ENCODE measurements at regions not wholly inside any gene's neighbourhood (a gene's known extent, or its start where the extent isn't known, plus 50 kb on each side); places are given as distances from the start of the nearest gene placed in this dataset.

DNA sequence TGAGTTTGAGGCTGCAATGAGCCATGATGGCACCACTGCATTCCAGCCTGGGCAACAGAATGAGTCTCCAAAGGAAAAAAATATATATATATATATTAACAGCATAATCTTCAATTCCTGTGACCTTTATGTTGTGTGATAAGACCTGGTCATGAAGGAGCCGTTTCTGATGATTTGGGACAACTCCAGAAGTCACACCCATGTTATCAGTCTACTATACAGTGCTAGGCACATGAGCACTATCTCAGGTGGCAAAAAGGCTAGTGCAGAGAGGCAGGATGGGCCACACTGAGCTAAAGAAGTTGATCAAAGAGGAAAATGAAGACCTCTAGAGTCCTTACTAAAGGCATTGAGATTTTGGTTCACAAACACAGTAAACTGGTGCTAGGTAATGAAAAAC is 205.0 kb upstream of the RAD23B start:
- H3K36me3 ChIP-seq (ENCODE audit: control insufficient read depth, insufficient read depth, low read length): no peaks in the 10 kb centered on the region
- H3K27me3 ChIP-seq (ENCODE audit: control insufficient read depth, insufficient read depth, low read length): no peaks in the 10 kb centered on the region
- no peak for DNase-seq (ENCODE audit: low read depth)
- CTCF ChIA-PET: no interaction called here
- TF ChIP-seq, protein P1, sequence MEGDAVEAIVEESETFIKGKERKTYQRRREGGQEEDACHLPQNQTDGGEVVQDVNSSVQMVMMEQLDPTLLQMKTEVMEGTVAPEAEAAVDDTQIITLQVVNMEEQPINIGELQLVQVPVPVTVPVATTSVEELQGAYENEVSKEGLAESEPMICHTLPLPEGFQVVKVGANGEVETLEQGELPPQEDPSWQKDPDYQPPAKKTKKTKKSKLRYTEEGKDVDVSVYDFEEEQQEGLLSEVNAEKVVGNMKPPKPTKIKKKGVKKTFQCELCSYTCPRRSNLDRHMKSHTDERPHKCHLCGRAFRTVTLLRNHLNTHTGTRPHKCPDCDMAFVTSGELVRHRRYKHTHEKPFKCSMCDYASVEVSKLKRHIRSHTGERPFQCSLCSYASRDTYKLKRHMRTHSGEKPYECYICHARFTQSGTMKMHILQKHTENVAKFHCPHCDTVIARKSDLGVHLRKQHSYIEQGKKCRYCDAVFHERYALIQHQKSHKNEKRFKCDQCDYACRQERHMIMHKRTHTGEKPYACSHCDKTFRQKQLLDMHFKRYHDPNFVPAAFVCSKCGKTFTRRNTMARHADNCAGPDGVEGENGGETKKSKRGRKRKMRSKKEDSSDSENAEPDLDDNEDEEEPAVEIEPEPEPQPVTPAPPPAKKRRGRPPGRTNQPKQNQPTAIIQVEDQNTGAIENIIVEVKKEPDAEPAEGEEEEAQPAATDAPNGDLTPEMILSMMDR (IDR thresholded peaks at IDR 0.05; ENCODE audit: insufficient read depth, low read depth, low read length): no peak
- POLR2A ChIA-PET: no interaction called here
- no peak overlapping the region for H3K4me3 ChIP-seq (ENCODE audit: low read depth, low read length)

DNA sequence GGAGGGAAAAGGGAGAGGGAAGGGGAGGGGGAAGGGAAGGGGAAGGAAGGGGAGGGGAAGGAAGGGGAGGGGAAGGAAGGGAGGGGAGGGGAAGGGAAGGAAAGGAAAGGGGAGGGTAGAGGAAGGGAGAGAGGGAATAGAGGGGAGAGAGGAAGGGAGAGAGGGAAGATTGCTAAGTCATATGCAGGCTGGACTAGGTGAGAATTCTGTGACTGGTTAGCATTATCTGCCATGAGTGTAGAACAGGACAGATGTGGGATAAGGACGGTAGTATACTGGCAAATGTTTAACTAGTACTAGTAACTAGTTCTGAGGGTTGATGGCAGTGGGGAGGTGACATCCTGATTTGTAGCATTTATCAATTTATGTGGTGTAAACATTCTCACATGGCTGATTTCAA is 203.5 kb upstream of the RAD23B start:
- ChIA-PET CTCF (no interaction called here), POLR2A (no interaction called here)
- H3K27me3 ChIP-seq (ENCODE audit: control insufficient read depth, insufficient read depth, low read length): no peaks in the 10 kb centered on the region
- H3K36me3 ChIP-seq (ENCODE audit: control insufficient read depth, insufficient read depth, low read length): no peaks in the 10 kb centered on the region
- DNase-seq (ENCODE audit: low read depth): no peak
- TF ChIP-seq, protein P1 (IDR thresholded peaks at IDR 0.05; ENCODE audit: insufficient read depth, low read depth, low read length): no peak
- no peak overlapping the region for H3K4me3 ChIP-seq (ENCODE audit: low read depth, low read length)

DNA sequence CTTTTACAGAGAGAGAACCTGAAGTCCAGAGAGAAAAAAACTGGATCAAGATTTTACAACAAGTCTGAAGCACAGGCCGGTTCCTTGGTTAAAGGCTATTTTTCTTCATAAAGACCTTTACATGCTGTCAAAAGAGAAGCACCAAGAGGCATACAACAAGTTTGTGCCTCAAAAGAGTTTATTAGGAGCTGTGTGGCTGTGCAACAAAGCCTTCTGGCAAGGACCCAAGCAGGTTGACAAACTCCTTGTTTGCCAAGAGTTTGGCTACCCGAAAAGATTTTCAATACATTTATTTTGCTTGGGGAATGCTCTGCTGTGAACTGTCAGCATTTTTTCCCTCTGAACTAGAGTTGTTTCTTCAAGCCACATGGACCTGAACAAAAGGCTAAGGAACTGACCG is 202.9 kb upstream of the RAD23B start:
- CTCF ChIA-PET: interaction anchor here (1.2 kb wide), 1 partner anchor 9 kb away, joined by 3 read pairs; no protein-coding TSS in a partner anchor
- POLR2A ChIA-PET: no interaction called here
- no peak overlapping the region for H3K4me3 ChIP-seq (ENCODE audit: low read depth, low read length)
- H3K27me3 ChIP-seq (ENCODE audit: control insufficient read depth, insufficient read depth, low read length): no peaks in the 10 kb centered on the region
- TF ChIP-seq, protein P1 (IDR thresholded peaks at IDR 0.05; ENCODE audit: insufficient read depth, low read depth, low read length): no peak
- no peaks in the 10 kb centered on the region for H3K36me3 ChIP-seq (ENCODE audit: control insufficient read depth, insufficient read depth, low read length)
- DNase-seq (ENCODE audit: low read depth): no peak

DNA sequence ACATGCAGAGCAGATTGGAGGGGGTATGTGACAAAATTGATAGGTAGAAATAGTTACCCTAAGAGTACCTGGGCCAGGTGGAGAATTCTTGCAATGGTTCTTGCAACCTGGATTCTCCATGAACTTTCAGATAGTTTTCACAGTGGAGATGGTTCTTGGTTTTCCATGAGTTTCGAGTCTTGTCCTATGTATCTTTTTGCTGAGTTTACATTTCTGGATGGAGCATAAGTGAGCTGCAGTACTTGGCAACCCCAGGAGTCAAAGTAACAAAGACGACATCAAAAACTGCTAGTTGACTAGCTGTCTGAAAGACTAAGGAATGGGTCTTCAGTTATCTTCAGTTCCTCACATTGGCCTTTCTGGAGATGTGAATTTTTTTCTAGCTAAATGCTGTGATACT is 196.6 kb upstream of the RAD23B start:
- ChIA-PET CTCF (interaction anchor here (1.2 kb wide), 1 partner anchor 12 kb away, joined by 3 read pairs; no protein-coding TSS in a partner anchor), POLR2A (no interaction called here)
- TF ChIP-seq, protein P1 (IDR thresholded peaks at IDR 0.05; ENCODE audit: insufficient read depth, low read depth, low read length): no peak
- no peak for DNase-seq (ENCODE audit: low read depth)
- H3K36me3 ChIP-seq (ENCODE audit: control insufficient read depth, insufficient read depth, low read length): no peaks in the 10 kb centered on the region
- H3K27me3 ChIP-seq (ENCODE audit: control insufficient read depth, insufficient read depth, low read length): peaks cover 2% of the 10 kb centered on the region; the same call in 1 of the 2 replicates
- H3K4me3 ChIP-seq (ENCODE audit: low read depth, low read length): no peak overlapping the region

DNA sequence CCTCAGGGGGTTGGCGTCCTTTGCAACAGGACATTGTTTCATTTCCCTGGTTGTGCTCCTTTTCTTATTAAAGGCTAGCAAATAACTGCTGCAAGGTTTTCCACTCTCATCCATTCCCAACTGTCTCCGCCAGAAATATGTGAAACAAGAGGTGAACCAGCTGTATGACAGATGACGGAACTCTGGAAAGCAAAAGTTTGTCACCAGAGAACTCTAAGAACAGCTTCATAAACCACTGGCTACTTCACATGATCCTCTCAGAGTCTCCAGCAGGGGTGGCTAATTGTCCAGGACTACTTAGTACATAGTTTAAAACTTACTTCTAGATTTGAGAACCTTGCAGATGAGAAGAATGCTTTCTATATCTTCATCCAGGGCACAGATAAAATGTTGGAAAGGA is 195.9 kb upstream of the RAD23B start:
- Histone ChIP-seq H3K4me3 (ENCODE audit: low read depth, low read length) (no peak overlapping the region), H3K36me3 (ENCODE audit: control insufficient read depth, insufficient read depth, low read length) (no peaks in the 10 kb centered on the region), H3K27me3 (ENCODE audit: control insufficient read depth, insufficient read depth, low read length) (peaks cover 2% of the 10 kb centered on the region; the same call in 1 of the 2 replicates)
- ChIA-PET CTCF (interaction anchor here (1.2 kb wide), 1 partner anchor 11 kb away, joined by 3 read pairs; no protein-coding TSS in a partner anchor), POLR2A (no interaction called here)
- TF ChIP-seq, protein P1 (IDR thresholded peaks at IDR 0.05; ENCODE audit: insufficient read depth, low read depth, low read length): no peak
- no peak for DNase-seq (ENCODE audit: low read depth)

All from BJ (cell line).